ENCODE measurements at regions not wholly inside any gene's neighbourhood (a gene's known extent, or its start where the extent isn't known, plus 50 kb on each side); places are given as distances from the start of the nearest gene placed in this dataset.
"Not testable (repeated sequence)": the region's sequence is repeated elsewhere in the genome, so short reads cannot be mapped to it uniquely, and the experiment has no call there.

GRCh38 chr7:65561786-65562372, 188.2 kb downstream of the ZNF92 start:
- not testable (repeated sequence) for TF ChIP-seq CTCF (IDR thresholded peaks at IDR 0.05); POLR2A (IDR thresholded peaks at IDR 0.05); POLR2AphosphoS5 (IDR thresholded peaks at IDR 0.05); EP300 (IDR thresholded peaks at IDR 0.05; ENCODE audit: low read depth)

Data from transverse colon (tissue), 4 donors.